ENCODE measurements at regions not wholly inside any gene's neighbourhood (a gene's known extent, or its start where the extent isn't known, plus 50 kb on each side); places are given as distances from the start of the nearest gene placed in this dataset.

DNA sequence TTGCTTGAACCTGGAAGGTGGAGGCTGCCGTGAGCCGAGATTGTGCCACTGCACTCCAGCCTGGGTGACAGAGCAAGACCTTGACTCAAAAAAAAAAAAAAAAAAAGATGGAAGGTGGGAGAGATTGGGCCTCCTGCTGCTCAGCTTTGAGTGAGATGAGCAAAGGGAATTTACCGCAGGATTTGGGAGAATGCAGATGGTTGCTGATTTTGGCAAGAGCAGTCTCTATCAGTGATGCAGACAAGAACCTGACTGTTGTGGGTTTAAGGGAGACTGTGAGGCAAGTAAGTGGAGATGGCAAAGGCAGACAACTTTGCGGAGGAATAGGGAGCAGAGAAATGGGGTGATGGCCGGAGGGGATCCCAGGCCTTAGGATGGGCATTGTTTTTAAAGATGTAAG lies 1140.8 kb upstream of the AUTS2 start:
- H3K4me3 ChIP-seq, result no peak overlapping the region
- H3K4me1 ChIP-seq, result no peaks in the 10 kb centered on the region
- H3K27me3 ChIP-seq, result peaks cover 3% of the 10 kb centered on the region
- no peaks in the 10 kb centered on the region for H3K9me3 ChIP-seq
- no peak for DNase-seq (ENCODE audit: low spot score in 2 of 2)
- WGBS, result 92% methylated on average over 5 of the region's 5 CpGs
- no peak for TF ChIP-seq POLR2AphosphoS5 (IDR thresholded peaks at IDR 0.05)
- TF ChIP-seq EP300 (IDR thresholded peaks at IDR 0.05), result no peak
- TF ChIP-seq, protein P1, sequence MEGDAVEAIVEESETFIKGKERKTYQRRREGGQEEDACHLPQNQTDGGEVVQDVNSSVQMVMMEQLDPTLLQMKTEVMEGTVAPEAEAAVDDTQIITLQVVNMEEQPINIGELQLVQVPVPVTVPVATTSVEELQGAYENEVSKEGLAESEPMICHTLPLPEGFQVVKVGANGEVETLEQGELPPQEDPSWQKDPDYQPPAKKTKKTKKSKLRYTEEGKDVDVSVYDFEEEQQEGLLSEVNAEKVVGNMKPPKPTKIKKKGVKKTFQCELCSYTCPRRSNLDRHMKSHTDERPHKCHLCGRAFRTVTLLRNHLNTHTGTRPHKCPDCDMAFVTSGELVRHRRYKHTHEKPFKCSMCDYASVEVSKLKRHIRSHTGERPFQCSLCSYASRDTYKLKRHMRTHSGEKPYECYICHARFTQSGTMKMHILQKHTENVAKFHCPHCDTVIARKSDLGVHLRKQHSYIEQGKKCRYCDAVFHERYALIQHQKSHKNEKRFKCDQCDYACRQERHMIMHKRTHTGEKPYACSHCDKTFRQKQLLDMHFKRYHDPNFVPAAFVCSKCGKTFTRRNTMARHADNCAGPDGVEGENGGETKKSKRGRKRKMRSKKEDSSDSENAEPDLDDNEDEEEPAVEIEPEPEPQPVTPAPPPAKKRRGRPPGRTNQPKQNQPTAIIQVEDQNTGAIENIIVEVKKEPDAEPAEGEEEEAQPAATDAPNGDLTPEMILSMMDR (IDR thresholded peaks at IDR 0.05), result no peak
- no peak for TF ChIP-seq POLR2A (IDR thresholded peaks at IDR 0.05)
- no peak overlapping the region for H3K27ac ChIP-seq
- no peaks in the 10 kb centered on the region for H3K36me3 ChIP-seq

- Histone ChIP-seq H3K36me3 (no peaks in the 10 kb centered on the region), H3K27ac (no peak overlapping the region), H3K9me3 (no peaks in the 10 kb centered on the region), H3K27me3 (peaks cover 1% of the 10 kb centered on the region), H3K4me3 (no peak overlapping the region), H3K4me1 (no peaks in the 10 kb centered on the region)
- DNase-seq (ENCODE audit: low spot score in 2 of 2), result no peak
- no peak for TF ChIP-seq POLR2AphosphoS5 (IDR thresholded peaks at IDR 0.05)
- TF ChIP-seq, protein P1 (IDR thresholded peaks at IDR 0.05), result no peak
- no peak for TF ChIP-seq POLR2A (IDR thresholded peaks at IDR 0.05)
- 64% methylated on average over 5 of the region's 5 CpGs for WGBS
Observed at GRCh38 chr7:68458010-68458908, 1140.0 kb upstream of the AUTS2 start.

DNA sequence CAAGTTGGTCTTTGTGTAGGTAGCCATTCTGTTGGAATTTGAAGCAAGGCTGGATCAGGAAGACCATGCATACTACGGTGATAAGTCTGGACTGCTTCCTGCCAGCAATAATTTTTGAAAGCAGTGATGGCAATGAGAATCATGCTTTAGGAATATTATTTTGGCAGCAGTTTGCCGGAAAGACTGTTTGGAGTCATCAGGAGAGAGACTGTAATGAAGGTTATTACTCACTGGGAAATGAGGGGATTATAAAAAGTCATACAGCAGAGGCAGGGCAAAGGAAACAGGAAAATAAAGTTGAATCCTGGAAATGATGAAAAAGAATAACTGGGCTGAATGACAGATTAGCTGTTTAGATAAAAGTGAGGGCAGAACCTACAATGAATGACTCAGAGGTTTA lies 1136.8 kb upstream of the AUTS2 start:
- TF ChIP-seq EP300 (IDR thresholded peaks at IDR 0.05) (no peak), POLR2AphosphoS5 (IDR thresholded peaks at IDR 0.05) (no peak), POLR2A (IDR thresholded peaks at IDR 0.05) (no peak)
- TF ChIP-seq, protein P1 (IDR thresholded peaks at IDR 0.05), result no peak
- 22% methylated on average over 1 of the region's 2 CpGs for WGBS

DNA sequence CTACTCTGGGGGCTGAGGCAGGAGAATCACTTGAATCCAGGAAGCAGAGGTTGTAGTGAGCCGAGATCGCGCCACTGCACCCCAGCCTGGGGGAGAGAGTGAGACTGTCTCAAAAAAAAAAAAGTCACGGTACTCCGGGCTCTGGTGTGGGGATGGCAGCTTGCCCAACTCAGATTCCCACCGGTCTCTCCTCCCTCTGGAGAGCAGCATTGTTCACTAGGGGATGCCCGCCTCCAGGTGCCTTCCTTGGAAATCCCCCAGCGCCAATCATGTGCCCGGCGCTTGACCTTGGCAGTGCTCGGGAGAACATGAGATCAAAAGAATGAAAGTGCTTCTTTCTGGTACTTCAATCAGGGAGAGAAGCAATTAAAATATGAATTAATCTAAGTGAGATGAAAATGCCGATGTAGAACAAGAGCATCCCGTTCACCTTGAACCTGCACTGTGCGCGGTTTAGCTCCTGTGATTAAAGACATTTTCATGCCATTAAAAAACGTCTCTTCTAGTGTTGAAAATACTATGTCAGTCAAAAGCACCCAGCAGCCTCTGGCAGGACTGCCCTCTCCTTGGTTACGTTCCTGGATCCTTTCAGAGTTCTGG lies 1127.3 kb upstream of the AUTS2 start:
- H3K36me3 ChIP-seq, result no peaks in the 10 kb centered on the region
- H3K27me3 ChIP-seq, result peaks cover 25% of the 10 kb centered on the region
- no peak overlapping the region for H3K27ac ChIP-seq
- no peaks in the 10 kb centered on the region for H3K9me3 ChIP-seq
- H3K4me3 ChIP-seq, result no peak overlapping the region
- 31% methylated on average over 17 of the region's 17 CpGs for WGBS
- TF ChIP-seq POLR2A (IDR thresholded peaks at IDR 0.05) (no peak), POLR2AphosphoS5 (IDR thresholded peaks at IDR 0.05) (no peak)
- TF ChIP-seq, protein P1 (IDR thresholded peaks at IDR 0.05), result no peak
- no peak for DNase-seq (ENCODE audit: low spot score in 2 of 2)
- H3K4me1 ChIP-seq, result no peaks in the 10 kb centered on the region

More for the DNA sequence above, 1136.8 kb upstream of the AUTS2 start:
- Histone ChIP-seq H3K27me3 (peaks cover 2% of the 10 kb centered on the region), H3K27ac (no peak overlapping the region), H3K4me1 (no peaks in the 10 kb centered on the region), H3K9me3 (no peaks in the 10 kb centered on the region), H3K36me3 (no peaks in the 10 kb centered on the region), H3K4me3 (no peak overlapping the region)
- DNase-seq (ENCODE audit: low spot score in 2 of 2), result no peak

DNA sequence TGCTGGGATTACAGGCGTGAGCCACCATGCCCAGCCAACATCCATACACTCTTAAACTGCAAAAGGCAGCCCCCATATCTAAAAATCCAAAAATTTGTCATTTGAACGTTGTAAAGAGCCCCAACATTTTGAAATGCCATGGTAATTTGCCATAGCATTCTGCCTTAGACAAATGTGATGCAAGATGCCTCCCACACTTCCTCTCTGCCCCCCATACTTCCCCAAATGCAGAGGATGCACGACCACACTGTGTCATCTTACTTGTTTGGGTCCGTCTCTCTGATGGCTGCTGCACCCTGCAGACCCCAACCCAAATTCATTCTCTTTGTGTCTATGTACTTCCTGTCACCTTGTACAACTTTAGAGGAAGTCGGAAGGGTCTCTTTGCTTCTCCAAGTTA lies 1125.6 kb upstream of the AUTS2 start:
- TF ChIP-seq EP300 (IDR thresholded peaks at IDR 0.05) (no peak), POLR2AphosphoS5 (IDR thresholded peaks at IDR 0.05) (no peak), POLR2A (IDR thresholded peaks at IDR 0.05) (no peak)
- TF ChIP-seq, protein P1 (IDR thresholded peaks at IDR 0.05), result no peak
- Histone ChIP-seq H3K27ac (no peak overlapping the region), H3K27me3 (peaks cover 21% of the 10 kb centered on the region), H3K4me3 (no peak overlapping the region), H3K4me1 (no peaks in the 10 kb centered on the region), H3K36me3 (no peaks in the 10 kb centered on the region), H3K9me3 (no peaks in the 10 kb centered on the region)
- no peak for DNase-seq (ENCODE audit: low spot score in 2 of 2)
- 58% methylated on average over 5 of the region's 5 CpGs for WGBS
